Sigmoid colon (tissue), 4 donors: ENCODE measurements at regions not wholly inside any gene's neighbourhood (a gene's known extent, or its start where the extent isn't known, plus 50 kb on each side); places are given as distances from the start of the nearest gene placed in this dataset.

Experiments used
- EP300 ChIP-seq, 4 donors: sonication (generic); formaldehyde crosslinking; IDR thresholded peaks; one replicate each; pipeline ENCODE4 v1.6.1; 2017; ENCODE audit warnings: antibody characterized with exemption in 4 of 4
- POLR2A ChIP-seq, 2 donors: fragments of 450-650 bp; IDR thresholded peaks; one replicate each; pipeline ENCODE4 v1.6.1; 2016; ENCODE audit warnings: antibody characterized with exemption in 2 of 2, mild to moderate bottlenecking in 2 of 2, moderate library complexity in 2 of 2
- POLR2AphosphoS5 ChIP-seq, 4 donors: sonication (generic); formaldehyde crosslinking; IDR thresholded peaks; one replicate each; pipeline ENCODE4 v1.6.1; 2017; ENCODE audit warnings: antibody characterized with exemption in 4 of 4
- TF ChIP-seq, protein P1 (sequence below), 4 experiments: fragments of 450-650 bp in 3 of 4; fragments of 200-600 bp in 1 of 4; IDR thresholded peaks; one replicate each; pipeline ENCODE4 v1.5.1; 2016 to 2019; ENCODE audit warnings: antibody characterized with exemption in 4 of 4, mild to moderate bottlenecking in 3 of 4, moderate library complexity in 2 of 4

DNA sequence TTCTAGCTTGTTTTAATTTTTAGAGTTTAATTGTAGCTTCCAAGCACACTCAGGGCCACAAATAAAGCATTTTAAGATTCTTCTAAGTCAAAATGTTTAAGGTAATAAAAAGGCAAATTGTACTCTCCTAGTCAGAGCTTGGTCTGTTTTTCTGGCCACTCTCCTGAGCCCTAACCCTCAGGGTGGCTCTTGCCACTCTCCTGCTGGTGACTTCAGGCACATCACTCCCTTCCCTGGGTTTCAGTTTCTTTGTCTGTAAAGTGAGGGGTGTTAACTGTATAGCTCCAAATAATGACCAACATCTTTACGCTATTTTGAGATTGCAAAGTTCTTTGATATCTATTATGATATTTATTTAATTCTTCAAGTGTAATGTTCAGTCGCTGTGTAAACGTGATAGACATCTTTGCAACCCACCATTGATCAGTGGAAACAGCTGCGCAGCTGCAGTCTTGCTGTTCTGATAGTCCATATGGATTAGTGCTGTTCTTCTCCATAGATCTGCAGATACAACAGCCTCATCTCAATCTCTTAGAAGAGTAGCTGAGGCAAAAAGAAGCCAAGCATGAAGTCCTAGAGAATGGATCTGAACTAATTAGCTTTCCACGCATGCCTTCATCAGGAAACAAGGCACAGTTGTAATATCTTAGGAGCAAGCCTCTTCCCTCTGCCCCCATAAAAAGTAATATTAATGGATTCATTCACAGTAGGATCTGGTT lies 189.9 kb downstream of the PLPP4 start:
- TF ChIP-seq, protein P1, sequence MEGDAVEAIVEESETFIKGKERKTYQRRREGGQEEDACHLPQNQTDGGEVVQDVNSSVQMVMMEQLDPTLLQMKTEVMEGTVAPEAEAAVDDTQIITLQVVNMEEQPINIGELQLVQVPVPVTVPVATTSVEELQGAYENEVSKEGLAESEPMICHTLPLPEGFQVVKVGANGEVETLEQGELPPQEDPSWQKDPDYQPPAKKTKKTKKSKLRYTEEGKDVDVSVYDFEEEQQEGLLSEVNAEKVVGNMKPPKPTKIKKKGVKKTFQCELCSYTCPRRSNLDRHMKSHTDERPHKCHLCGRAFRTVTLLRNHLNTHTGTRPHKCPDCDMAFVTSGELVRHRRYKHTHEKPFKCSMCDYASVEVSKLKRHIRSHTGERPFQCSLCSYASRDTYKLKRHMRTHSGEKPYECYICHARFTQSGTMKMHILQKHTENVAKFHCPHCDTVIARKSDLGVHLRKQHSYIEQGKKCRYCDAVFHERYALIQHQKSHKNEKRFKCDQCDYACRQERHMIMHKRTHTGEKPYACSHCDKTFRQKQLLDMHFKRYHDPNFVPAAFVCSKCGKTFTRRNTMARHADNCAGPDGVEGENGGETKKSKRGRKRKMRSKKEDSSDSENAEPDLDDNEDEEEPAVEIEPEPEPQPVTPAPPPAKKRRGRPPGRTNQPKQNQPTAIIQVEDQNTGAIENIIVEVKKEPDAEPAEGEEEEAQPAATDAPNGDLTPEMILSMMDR (IDR thresholded peaks at IDR 0.05): no peak
- no peak for TF ChIP-seq POLR2A (IDR thresholded peaks at IDR 0.05)
- TF ChIP-seq POLR2AphosphoS5 (IDR thresholded peaks at IDR 0.05): no peak
- no peak for TF ChIP-seq EP300 (IDR thresholded peaks at IDR 0.05)
